K562 (cell line): ENCODE measurements at regions not wholly inside any gene's neighbourhood (a gene's known extent, or its start where the extent isn't known, plus 50 kb on each side); places are given as distances from the start of the nearest gene placed in this dataset.

ENCODE experiments used
- MGA ChIP-seq: fragments of 450-650 bp; IDR thresholded peaks from 2 replicates; pipeline ENCODE4 v1.6.1; 2016; ENCODE audit warnings: mild to moderate bottlenecking, moderate library complexity

- no peak for TF ChIP-seq MGA
Observed at GRCh38 chr1:209277662-209278061, 305.9 kb upstream of the CAMK1G start (continued).
